SHP77 treated with DMSO at 0.1 percent for 48 hours (cell line): ENCODE measurements at regions not wholly inside any gene's neighbourhood (a gene's known extent, or its start where the extent isn't known, plus 50 kb on each side); places are given as distances from the start of the nearest gene placed in this dataset.
"Not testable (repeated sequence)": the region's sequence is repeated elsewhere in the genome, so short reads cannot be mapped to it uniquely, and the experiment has no call there.

Source experiments
- DNase-seq: peaks from one replicate; lab custom pipeline; 2025; lab: John Stamatoyannopoulos, UW

DNA sequence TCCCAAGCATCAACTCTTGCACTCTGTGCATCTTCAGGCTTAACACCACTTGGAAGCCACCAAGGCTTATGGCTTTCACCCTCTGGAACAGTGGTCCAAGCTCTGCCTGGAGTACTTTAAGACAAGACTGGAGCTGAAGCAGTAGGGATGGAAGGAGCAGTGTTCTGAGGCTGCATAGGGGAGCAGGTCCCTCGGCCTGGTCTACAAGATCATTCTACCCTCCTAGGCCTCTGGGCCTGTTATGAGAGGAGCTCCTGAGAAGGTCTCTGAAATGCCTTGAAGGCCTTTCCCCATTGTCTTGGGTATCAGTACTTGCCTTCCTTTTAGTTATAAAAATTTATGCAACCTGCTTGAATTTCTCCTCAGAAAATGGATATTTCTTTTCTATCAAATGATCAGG, 286.7 kb downstream of the CPXCR1 start:
- DNase-seq: no peak

DNA sequence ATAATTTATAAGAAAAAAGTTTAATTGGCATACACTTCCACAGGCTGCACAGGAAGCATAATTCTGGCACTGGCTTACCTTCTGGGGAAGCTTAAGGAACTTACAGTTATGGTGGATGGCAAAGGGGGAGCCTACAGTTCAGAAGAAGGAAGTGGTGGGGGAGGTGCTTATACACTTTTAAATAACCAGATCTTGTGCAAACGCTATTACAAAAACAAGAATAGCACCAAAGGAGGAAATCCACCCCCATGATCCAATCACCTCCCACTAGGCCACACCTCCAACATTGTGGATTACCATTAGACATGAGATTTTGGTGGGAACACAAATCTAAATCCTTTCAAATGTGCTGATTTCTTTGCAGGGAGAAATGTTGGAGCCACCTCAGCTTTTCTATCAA, 287.7 kb downstream of the CPXCR1 start:
- no peak for DNase-seq

DNA sequence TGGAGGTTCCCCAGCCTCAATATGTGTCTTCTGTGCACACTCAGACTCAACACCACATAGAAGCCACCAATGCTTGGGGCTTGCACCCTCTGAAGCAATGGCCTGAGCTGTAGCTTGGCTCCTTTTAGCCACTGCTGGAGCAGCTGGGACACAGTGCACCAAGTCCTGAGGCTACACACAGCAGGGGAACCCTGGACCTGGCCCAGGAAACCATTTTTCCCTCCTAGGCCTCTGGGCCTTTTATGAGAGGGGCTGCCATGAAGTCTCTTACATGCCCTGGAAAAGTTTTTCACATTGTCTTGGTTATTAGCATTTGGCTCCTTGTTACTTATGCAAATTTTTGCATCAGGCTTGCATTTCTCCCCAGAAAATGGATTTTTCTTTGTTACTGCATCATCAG, 306.2 kb downstream of the CPXCR1 start:
- no peak for DNase-seq

DNA sequence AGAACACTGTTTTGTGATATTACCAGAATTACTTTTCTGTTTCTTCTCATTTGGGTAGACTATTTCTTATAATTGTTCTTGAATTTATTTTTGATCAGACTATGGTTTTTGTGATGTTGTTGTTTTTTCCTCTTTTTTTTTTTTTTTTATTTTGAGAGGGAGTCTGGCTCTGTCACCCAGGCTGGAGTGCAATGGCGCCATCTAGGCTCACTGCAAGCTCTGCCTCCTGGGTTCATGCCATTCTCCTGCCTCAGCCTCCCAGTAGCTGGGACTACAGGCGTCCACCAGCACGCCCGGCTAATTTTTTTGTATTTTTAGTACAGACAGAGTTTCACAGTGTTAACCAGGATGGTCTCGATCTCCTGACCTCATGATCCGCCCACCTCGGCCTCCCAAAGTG, 352.6 kb downstream of the CPXCR1 start:
- not testable (repeated sequence) for DNase-seq

DNA sequence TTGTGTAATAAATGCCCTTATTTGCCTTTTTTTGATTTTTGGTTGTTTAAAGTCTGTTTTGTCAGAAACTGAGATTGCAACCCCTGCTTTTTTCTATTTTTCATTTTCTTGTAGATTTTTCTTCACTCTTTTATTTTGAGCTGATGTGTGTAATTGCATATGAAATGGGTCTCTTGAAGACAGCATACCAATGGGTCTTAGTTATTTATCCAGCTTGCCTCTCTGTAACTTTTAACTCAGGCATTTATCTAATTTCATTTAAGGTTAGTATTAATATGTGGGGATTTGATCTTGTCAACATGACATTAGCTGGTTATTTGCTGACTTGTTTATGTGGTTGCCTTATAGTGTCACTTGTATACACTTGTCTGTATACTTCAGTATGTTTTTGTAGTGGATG, 378.0 kb downstream of the CPXCR1 start:
- DNase-seq: no peak
